ENCODE measurements at regions not wholly inside any gene's neighbourhood (a gene's known extent, or its start where the extent isn't known, plus 50 kb on each side); places are given as distances from the start of the nearest gene placed in this dataset.

DNA sequence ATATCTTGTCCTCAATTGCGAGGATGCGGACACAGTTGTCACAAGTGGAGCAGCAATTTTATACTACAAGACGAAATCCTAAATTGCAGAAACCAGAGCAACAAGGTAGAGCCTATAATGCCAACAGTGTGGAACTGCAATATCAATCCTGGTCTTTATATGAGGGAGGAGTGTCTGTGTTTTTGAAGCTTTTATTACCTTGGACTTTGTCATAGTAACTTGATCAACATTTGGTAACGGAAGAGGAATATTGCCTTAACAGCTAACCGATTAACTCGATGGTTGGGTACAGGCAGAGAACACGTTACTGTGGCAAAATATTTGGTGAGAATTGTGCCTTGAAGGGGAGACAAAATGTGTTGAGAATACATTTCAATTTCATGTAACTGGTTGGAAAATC lies 661.5 kb downstream of the FGF9 start:
- Histone ChIP-seq H3K27ac (ENCODE audit: insufficient read depth, low read length) (no peak overlapping the region), H4K20me1 (ENCODE audit: control insufficient read depth, extremely low read depth, insufficient read depth, low read length) (no peaks in the 10 kb centered on the region), H3K4me3 (replicated peaks in 1 of 4; ENCODE audit: control extremely low read depth in 1 of 4, insufficient read depth in 1 of 4, low read depth in 3 of 4, low read length in 4 of 4) (no peak overlapping the region), H3K79me2 (ENCODE audit: control insufficient read depth, insufficient read depth, low read length) (no peaks in the 10 kb centered on the region), H3K9ac (ENCODE audit: insufficient read depth, low read length) (no peak overlapping the region), H3K36me3 (ENCODE audit: control insufficient read depth, insufficient read depth, low read length) (no peaks in the 10 kb centered on the region), H3K4me1 (ENCODE audit: control insufficient read depth, extremely low read depth, insufficient read depth, low read length) (no peaks in the 10 kb centered on the region), H2AFZ (ENCODE audit: low read length) (no peak overlapping the region), H3K27me3 (ENCODE audit: control insufficient read depth, insufficient read depth, low read length) (no peaks in the 10 kb centered on the region), H3K9me3 (ENCODE audit: control insufficient read depth, insufficient read depth, low read depth, low read length) (no peaks in the 10 kb centered on the region), H3K4me2 (ENCODE audit: extremely low read depth, insufficient read depth, low read length) (no peak overlapping the region)
- DNase-seq (ENCODE audit: low read depth in 2 of 2): no peak
- no peak for TF ChIP-seq EZH2 (IDR thresholded peaks at IDR 0.05; ENCODE audit: low read length, missing control alignments)
- TF ChIP-seq, protein P1, sequence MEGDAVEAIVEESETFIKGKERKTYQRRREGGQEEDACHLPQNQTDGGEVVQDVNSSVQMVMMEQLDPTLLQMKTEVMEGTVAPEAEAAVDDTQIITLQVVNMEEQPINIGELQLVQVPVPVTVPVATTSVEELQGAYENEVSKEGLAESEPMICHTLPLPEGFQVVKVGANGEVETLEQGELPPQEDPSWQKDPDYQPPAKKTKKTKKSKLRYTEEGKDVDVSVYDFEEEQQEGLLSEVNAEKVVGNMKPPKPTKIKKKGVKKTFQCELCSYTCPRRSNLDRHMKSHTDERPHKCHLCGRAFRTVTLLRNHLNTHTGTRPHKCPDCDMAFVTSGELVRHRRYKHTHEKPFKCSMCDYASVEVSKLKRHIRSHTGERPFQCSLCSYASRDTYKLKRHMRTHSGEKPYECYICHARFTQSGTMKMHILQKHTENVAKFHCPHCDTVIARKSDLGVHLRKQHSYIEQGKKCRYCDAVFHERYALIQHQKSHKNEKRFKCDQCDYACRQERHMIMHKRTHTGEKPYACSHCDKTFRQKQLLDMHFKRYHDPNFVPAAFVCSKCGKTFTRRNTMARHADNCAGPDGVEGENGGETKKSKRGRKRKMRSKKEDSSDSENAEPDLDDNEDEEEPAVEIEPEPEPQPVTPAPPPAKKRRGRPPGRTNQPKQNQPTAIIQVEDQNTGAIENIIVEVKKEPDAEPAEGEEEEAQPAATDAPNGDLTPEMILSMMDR (conservative IDR thresholded peaks at IDR 0.05 in 1 of 2, IDR thresholded peaks at IDR 0.05 in 1 of 2; ENCODE audit: low read depth in 1 of 2, low read length in 2 of 2): no peak

DNA sequence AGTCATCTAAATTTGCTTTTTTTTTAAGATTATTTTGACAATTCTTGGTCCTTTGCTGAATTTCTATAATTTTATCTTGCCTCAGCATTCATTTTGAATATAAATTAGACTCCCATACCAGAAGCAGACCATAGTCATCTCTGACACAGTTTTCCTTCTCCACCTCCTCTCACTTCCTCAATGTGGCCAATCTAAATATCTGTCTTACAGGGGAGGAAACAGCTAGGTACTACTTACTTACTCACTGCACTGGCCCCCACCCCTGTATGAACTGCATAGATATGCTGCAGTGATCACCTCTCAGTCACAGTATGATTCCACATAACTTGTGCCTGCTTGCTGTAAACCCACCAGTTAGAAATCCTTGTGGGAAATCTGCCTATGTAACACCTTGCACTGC lies 665.6 kb downstream of the FGF9 start:
- Histone ChIP-seq H3K4me1 (ENCODE audit: control insufficient read depth, extremely low read depth, insufficient read depth, low read length) (no peaks in the 10 kb centered on the region), H3K4me2 (ENCODE audit: extremely low read depth, insufficient read depth, low read length) (no peak overlapping the region), H3K79me2 (ENCODE audit: control insufficient read depth, insufficient read depth, low read length) (no peaks in the 10 kb centered on the region), H3K27me3 (ENCODE audit: control insufficient read depth, insufficient read depth, low read length) (no peaks in the 10 kb centered on the region), H3K9me3 (ENCODE audit: control insufficient read depth, insufficient read depth, low read depth, low read length) (no peaks in the 10 kb centered on the region), H3K27ac (ENCODE audit: insufficient read depth, low read length) (no peak overlapping the region), H3K36me3 (ENCODE audit: control insufficient read depth, insufficient read depth, low read length) (no peaks in the 10 kb centered on the region), H4K20me1 (ENCODE audit: control insufficient read depth, extremely low read depth, insufficient read depth, low read length) (no peaks in the 10 kb centered on the region), H2AFZ (ENCODE audit: low read length) (no peak overlapping the region), H3K9ac (ENCODE audit: insufficient read depth, low read length) (no peak overlapping the region), H3K4me3 (replicated peaks in 1 of 4; ENCODE audit: control extremely low read depth in 1 of 4, insufficient read depth in 1 of 4, low read depth in 3 of 4, low read length in 4 of 4) (no peak overlapping the region)
- no peak for DNase-seq (ENCODE audit: low read depth in 2 of 2)
- TF ChIP-seq, protein P1 (conservative IDR thresholded peaks at IDR 0.05 in 1 of 2, IDR thresholded peaks at IDR 0.05 in 1 of 2; ENCODE audit: low read depth in 1 of 2, low read length in 2 of 2): no peak
- no peak for TF ChIP-seq EZH2 (IDR thresholded peaks at IDR 0.05; ENCODE audit: low read length, missing control alignments)

DNA sequence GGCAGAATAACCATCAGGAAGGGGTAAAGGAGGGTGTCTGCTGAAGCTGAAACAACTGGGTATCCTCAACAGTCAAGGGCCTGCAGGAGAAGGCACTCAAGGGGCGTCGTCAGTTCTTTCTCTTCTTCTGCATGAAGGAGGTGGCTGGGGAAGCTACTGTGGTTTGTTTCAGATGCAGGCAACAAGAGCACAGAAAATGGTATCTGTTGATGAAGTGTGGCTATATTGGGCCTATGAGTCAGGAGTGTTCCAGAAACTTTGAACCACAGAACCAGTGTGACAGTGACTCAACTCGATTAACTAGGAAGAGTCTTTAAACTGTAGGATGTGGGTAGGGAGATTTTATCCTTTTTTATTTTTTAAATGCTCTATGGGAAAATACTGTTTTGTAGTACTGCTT lies 686.3 kb downstream of the FGF9 start:
- no peak overlapping the region for H3K9ac ChIP-seq (ENCODE audit: insufficient read depth, low read length)
- no peaks in the 10 kb centered on the region for H4K20me1 ChIP-seq (ENCODE audit: control insufficient read depth, extremely low read depth, insufficient read depth, low read length)
- H2AFZ ChIP-seq (ENCODE audit: low read length): no peak overlapping the region
- H3K36me3 ChIP-seq (ENCODE audit: control insufficient read depth, insufficient read depth, low read length): no peaks in the 10 kb centered on the region
- no peak overlapping the region for H3K27ac ChIP-seq (ENCODE audit: insufficient read depth, low read length)
- no peaks in the 10 kb centered on the region for H3K27me3 ChIP-seq (ENCODE audit: control insufficient read depth, insufficient read depth, low read length)
- H3K9me3 ChIP-seq (ENCODE audit: control insufficient read depth, insufficient read depth, low read depth, low read length): no peaks in the 10 kb centered on the region
- DNase-seq (ENCODE audit: low read depth in 2 of 2): peak in 1 of 2 donors; percentile 47
- H3K4me1 ChIP-seq (ENCODE audit: control insufficient read depth, extremely low read depth, insufficient read depth, low read length): no peaks in the 10 kb centered on the region
- no peak overlapping the region for H3K4me3 ChIP-seq (replicated peaks in 1 of 4; ENCODE audit: control extremely low read depth in 1 of 4, insufficient read depth in 1 of 4, low read depth in 3 of 4, low read length in 4 of 4)
- H3K79me2 ChIP-seq (ENCODE audit: control insufficient read depth, insufficient read depth, low read length): no peaks in the 10 kb centered on the region
- TF ChIP-seq, protein P1 (conservative IDR thresholded peaks at IDR 0.05 in 1 of 2, IDR thresholded peaks at IDR 0.05 in 1 of 2; ENCODE audit: low read depth in 1 of 2, low read length in 2 of 2): no peak
- no peak for TF ChIP-seq EZH2 (IDR thresholded peaks at IDR 0.05; ENCODE audit: low read length, missing control alignments)
- H3K4me2 ChIP-seq (ENCODE audit: extremely low read depth, insufficient read depth, low read length): no peak overlapping the region
